Breast epithelium (tissue), 3 donors: ENCODE measurements at regions not wholly inside any gene's neighbourhood (a gene's known extent, or its start where the extent isn't known, plus 50 kb on each side); places are given as distances from the start of the nearest gene placed in this dataset.

ENCODE experiments used
- CTCF ChIP-seq, 3 donors: fragments of 450-650 bp; IDR thresholded peaks; one replicate each; pipeline ENCODE4 v1.5.1; 2016 to 2017; ENCODE audit warnings: antibody characterized with exemption in 3 of 3, mild to moderate bottlenecking in 3 of 3, moderate library complexity in 3 of 3
- POLR2A ChIP-seq: fragments of 450-650 bp; IDR thresholded peaks from one replicate; pipeline ENCODE4 v1.6.1; 2016; ENCODE audit warnings: antibody characterized with exemption, mild to moderate bottlenecking, moderate library complexity
- POLR2AphosphoS5 ChIP-seq, 3 donors: sonication (generic); formaldehyde crosslinking; IDR thresholded peaks; one replicate each; pipeline ENCODE4 v1.6.1; 2017; ENCODE audit warnings: antibody characterized with exemption in 3 of 3

GRCh38 chr5:63812693-63813092 is 149.6 kb downstream of the HTR1A start:
- TF ChIP-seq CTCF (IDR thresholded peaks at IDR 0.05) = no peak
- TF ChIP-seq POLR2AphosphoS5 (IDR thresholded peaks at IDR 0.05) = no peak
- no peak for TF ChIP-seq POLR2A
